ENCODE measurements at regions not wholly inside any gene's neighbourhood (a gene's known extent, or its start where the extent isn't known, plus 50 kb on each side); places are given as distances from the start of the nearest gene placed in this dataset.

DNA sequence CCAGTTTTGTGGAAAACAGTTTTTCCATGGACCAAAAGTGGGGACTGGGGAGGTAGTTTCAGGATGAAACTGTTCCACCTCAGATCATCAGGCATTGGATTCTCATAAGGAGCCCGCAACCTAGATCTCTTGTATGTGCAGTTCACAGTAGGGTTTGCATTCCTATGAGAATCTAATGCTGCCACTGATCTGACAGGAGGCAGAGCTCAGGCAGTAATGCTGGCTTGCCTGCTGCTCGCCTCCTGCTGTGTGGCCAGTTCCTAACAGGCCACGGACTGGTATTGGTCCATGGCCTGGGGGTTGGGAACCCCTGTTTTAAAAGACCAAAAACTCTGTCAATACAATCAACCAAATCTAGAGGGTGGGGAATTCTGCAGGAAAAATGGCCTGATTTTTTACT lies 100.0 kb upstream of the EOLA2 start:
- ATAC-seq = no peak
- no peak overlapping the region for H3K27ac ChIP-seq (ENCODE audit: extremely low read length, insufficient read depth, low read length)
- no peaks in the 10 kb centered on the region for H4K20me1 ChIP-seq (ENCODE audit: insufficient read depth, low read length)

DNA sequence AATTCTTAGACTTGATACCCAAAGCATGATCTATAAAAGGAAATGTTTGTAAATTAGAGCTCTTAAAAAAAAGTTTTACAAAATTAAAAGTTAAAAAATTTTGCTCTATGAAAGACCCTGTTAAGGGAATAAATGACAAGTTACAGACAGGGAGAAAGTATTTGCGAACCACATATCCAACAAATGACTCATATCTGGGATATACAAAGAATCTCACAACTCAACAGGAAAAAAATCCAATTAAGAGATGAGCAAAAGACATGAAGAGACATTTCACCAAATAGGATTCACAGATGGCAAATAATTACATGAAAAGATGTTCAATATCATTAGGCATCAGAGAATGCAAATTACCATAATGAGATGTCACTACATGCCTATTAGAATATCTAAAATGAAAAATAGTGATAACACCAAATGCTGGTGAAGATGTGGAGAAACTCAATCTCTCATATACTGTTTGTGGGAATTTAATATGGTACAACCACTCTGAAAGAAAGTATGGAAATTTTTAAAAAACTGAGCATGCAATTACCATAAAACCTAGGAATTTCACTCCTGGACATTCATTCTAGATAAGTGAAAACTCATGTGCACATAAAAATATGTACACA lies 100.8 kb upstream of the EOLA2 start:
- POLR2A ChIA-PET = no interaction called here

More for the DNA sequence above, 100.0 kb upstream of the EOLA2 start:
- in situ Hi-C loops (cut with HindIII; ENCODE audit: extremely low pct_ligation_motif_present, low pct_unique_long_range_greater_than_20kb) (no loop called here), intact Hi-C loops (cut with micrococcal nuclease; ENCODE audit: unreplicated experiment) (no loop called here)
- Histone ChIP-seq H3K4me2 (ENCODE audit: low read depth, low read length) (no peak overlapping the region), H3K36me3 (replicated peaks in 1 of 2; ENCODE audit: control insufficient read depth in 1 of 2, insufficient read depth in 2 of 2, low read length in 2 of 2) (no peaks in the 10 kb centered on the region), H2AFZ (ENCODE audit: low read length) (no peak overlapping the region), H3K9me3 (ENCODE audit: low read length) (peaks cover 6% of the 10 kb centered on the region; the same call in 1 of the 2 replicates), H3K4me1 (ENCODE audit: insufficient read depth, low read length) (peaks cover 35% of the 10 kb centered on the region), H3K4me3 (replicated peaks in 1 of 3; ENCODE audit: insufficient read depth in 1 of 3, low read depth in 2 of 3, low read length in 3 of 3) (no peak overlapping the region), H3K9ac (ENCODE audit: insufficient read depth, low read depth, low read length) (no peak overlapping the region), H3K79me2 (ENCODE audit: insufficient read depth, low read length) (no peaks in the 10 kb centered on the region), H3K27me3 (ENCODE audit: control insufficient read depth in 1 of 2, insufficient read depth in 2 of 2, low read length in 2 of 2) (no peaks in the 10 kb centered on the region)
- DNase-seq (ENCODE audit: low spot score) = no peak
- ChIA-PET CTCF (ENCODE audit: low intra/inter-chr PET ratio, low total read pairs) (no interaction called here), POLR2A (no interaction called here)
- 60% methylated on average over 2 of the region's 3 CpGs for WGBS (ENCODE audit: low lambda C conversion rate)
- no peak for FAIRE-seq
- TF ChIP-seq TMF1 (CRISPR knock-in tag; IDR thresholded peaks at IDR 0.05; ENCODE audit: low read depth) (no peak), MTA3 (CRISPR knock-in tag; IDR thresholded peaks at IDR 0.05) (no peak), NR2F2 (IDR thresholded peaks at IDR 0.05; ENCODE audit: borderline replicate concordance, low read depth) (no peak), YEATS4 (CRISPR knock-in tag; IDR thresholded peaks at IDR 0.05; ENCODE audit: borderline replicate concordance) (no peak)
- BruUV-seq (replicated peaks) = no TSS peak

More for the DNA sequence above, 100.8 kb upstream of the EOLA2 start:
- CTCF ChIA-PET (ENCODE audit: low intra/inter-chr PET ratio, low total read pairs) = no interaction called here
- Histone ChIP-seq H3K27me3 (ENCODE audit: control insufficient read depth in 1 of 2, insufficient read depth in 2 of 2, low read length in 2 of 2) (no peaks in the 10 kb centered on the region), H2AFZ (ENCODE audit: low read length) (no peak overlapping the region), H3K79me2 (ENCODE audit: insufficient read depth, low read length) (no peaks in the 10 kb centered on the region), H3K4me3 (replicated peaks in 1 of 3; ENCODE audit: insufficient read depth in 1 of 3, low read depth in 2 of 3, low read length in 3 of 3) (no peak overlapping the region), H3K27ac (ENCODE audit: extremely low read length, insufficient read depth, low read length) (no peak overlapping the region), H3K4me1 (ENCODE audit: insufficient read depth, low read length) (peaks cover 35% of the 10 kb centered on the region), H3K4me2 (ENCODE audit: low read depth, low read length) (no peak overlapping the region), H3K9me3 (ENCODE audit: low read length) (peaks cover 6% of the 10 kb centered on the region; the same call in 1 of the 2 replicates), H3K36me3 (replicated peaks in 1 of 2; ENCODE audit: control insufficient read depth in 1 of 2, insufficient read depth in 2 of 2, low read length in 2 of 2) (no peaks in the 10 kb centered on the region), H4K20me1 (ENCODE audit: insufficient read depth, low read length) (no peaks in the 10 kb centered on the region), H3K9ac (ENCODE audit: insufficient read depth, low read depth, low read length) (no peak overlapping the region)
- DNase-seq (ENCODE audit: low spot score) (no peak), FAIRE-seq (no peak), ATAC-seq (no peak)
- no peak for TF ChIP-seq PHF8 (CRISPR knock-in tag; IDR thresholded peaks at IDR 0.05)
- no peak for TF ChIP-seq ZNF24 (IDR thresholded peaks at IDR 0.05)
- TF ChIP-seq, protein P1, sequence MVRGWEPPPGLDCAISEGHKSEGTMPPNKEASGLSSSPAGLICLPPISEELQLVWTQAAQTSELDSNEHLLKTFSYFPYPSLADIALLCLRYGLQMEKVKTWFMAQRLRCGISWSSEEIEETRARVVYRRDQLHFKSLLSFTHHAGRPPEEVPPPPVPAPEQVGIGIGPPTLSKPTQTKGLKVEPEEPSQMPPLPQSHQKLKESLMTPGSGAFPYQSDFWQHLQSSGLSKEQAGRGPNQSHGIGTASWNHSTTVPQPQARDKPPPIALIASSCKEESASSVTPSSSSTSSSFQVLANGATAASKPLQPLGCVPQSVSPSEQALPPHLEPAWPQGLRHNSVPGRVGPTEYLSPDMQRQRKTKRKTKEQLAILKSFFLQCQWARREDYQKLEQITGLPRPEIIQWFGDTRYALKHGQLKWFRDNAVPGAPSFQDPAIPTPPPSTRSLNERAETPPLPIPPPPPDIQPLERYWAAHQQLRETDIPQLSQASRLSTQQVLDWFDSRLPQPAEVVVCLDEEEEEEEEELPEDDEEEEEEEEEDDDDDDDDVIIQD (CRISPR knock-in tag; IDR thresholded peaks at IDR 0.05; ENCODE audit: low read depth) = no peak
- TF ChIP-seq, protein P2, sequence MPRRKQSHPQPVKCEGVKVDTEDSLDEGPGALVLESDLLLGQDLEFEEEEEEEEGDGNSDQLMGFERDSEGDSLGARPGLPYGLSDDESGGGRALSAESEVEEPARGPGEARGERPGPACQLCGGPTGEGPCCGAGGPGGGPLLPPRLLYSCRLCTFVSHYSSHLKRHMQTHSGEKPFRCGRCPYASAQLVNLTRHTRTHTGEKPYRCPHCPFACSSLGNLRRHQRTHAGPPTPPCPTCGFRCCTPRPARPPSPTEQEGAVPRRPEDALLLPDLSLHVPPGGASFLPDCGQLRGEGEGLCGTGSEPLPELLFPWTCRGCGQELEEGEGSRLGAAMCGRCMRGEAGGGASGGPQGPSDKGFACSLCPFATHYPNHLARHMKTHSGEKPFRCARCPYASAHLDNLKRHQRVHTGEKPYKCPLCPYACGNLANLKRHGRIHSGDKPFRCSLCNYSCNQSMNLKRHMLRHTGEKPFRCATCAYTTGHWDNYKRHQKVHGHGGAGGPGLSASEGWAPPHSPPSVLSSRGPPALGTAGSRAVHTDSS (CRISPR knock-in tag; conservative IDR thresholded peaks at IDR 0.05) = no peak
- 62% methylated on average over 1 of the region's 1 CpG for WGBS (ENCODE audit: low lambda C conversion rate)
- no TSS peak for BruUV-seq (replicated peaks)
- in situ Hi-C loops (cut with HindIII; ENCODE audit: extremely low pct_ligation_motif_present, low pct_unique_long_range_greater_than_20kb) (no loop called here), intact Hi-C loops (cut with micrococcal nuclease; ENCODE audit: unreplicated experiment) (no loop called here)

Data from HepG2 (cell line).